22Rv1 (cell line): ENCODE measurements at regions not wholly inside any gene's neighbourhood (a gene's known extent, or its start where the extent isn't known, plus 50 kb on each side); places are given as distances from the start of the nearest gene placed in this dataset.

Experiments
- CTCF ChIP-seq: fragments of 450-650 bp; IDR thresholded peaks from 2 replicates; pipeline ENCODE4 v1.5.1; 2017; ENCODE audit warnings: mild to moderate bottlenecking
- ZFX ChIP-seq: fragments of 450-650 bp; IDR thresholded peaks from 2 replicates; pipeline ENCODE4 v1.6.1; 2017; ENCODE audit warnings: antibody characterized with exemption, borderline replicate concordance

DNA sequence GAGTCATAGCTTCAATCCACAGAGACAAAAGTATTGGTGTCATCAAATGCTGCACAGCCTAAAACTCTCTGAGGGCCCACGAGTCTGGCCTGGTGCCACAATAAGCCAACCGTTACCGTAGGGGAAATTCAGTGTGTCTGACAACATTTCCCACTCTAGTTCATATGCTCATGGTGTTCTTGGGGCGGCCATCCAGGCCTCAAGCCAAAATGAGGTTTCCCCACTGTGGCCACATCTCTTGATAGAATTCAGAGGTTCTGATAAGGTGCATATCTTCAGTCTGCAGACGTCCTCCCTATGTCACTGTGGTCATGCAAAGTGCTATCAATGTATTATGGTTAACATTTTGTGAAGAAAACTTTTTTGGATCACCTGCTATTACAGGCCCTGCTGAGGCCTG is 627.7 kb downstream of the QKI start:
- TF ChIP-seq CTCF, result no peak
- TF ChIP-seq ZFX, result no peak
